CMK (cell line): ENCODE measurements at regions not wholly inside any gene's neighbourhood (a gene's known extent, or its start where the extent isn't known, plus 50 kb on each side); places are given as distances from the start of the nearest gene placed in this dataset.
"Not testable (repeated sequence)": the region's sequence is repeated elsewhere in the genome, so short reads cannot be mapped to it uniquely, and the experiment has no call there.

Experiments
- DNase-seq: peaks from one replicate; pipeline ENCODE4 v3.0.0-alpha.2; 2010; ENCODE audit warnings: low read depth

GRCh38 chr10:106296750-106297392 lies 867.6 kb downstream of the SORCS1 start:
- no peak for DNase-seq

GRCh38 chr10:106284802-106285587 lies 879.5 kb downstream of the SORCS1 start:
- no peak for DNase-seq

- no peak for DNase-seq
Observed at GRCh38 chr10:106280896-106281460, 883.5 kb downstream of the SORCS1 start.

GRCh38 chr10:106278383-106278782 lies 886.1 kb downstream of the SORCS1 start:
- DNase-seq: no peak

GRCh38 chr10:106271237-106271636 lies 893.3 kb downstream of the SORCS1 start:
- no peak for DNase-seq

GRCh38 chr10:106268000-106268399 lies 896.5 kb downstream of the SORCS1 start:
- no peak for DNase-seq

GRCh38 chr10:106267591-106267990 lies 896.9 kb downstream of the SORCS1 start:
- no peak for DNase-seq

GRCh38 chr10:106257432-106257831 lies 907.1 kb downstream of the SORCS1 start:
- DNase-seq: not testable (repeated sequence)

- no peak for DNase-seq
Observed at GRCh38 chr10:106255111-106255678, 909.3 kb downstream of the SORCS1 start.

- DNase-seq: no peak
Observed at GRCh38 chr10:106254071-106254470, 910.4 kb downstream of the SORCS1 start.

GRCh38 chr10:106252541-106252940 lies 912.0 kb downstream of the SORCS1 start:
- no peak for DNase-seq

GRCh38 chr10:106251573-106251972 lies 912.9 kb downstream of the SORCS1 start:
- DNase-seq: no peak

GRCh38 chr10:106242301-106242700 lies 922.2 kb downstream of the SORCS1 start:
- DNase-seq: no peak

- no peak for DNase-seq
Observed at GRCh38 chr10:106226828-106227227, 937.7 kb downstream of the SORCS1 start.

GRCh38 chr10:106226142-106226541 lies 938.4 kb downstream of the SORCS1 start:
- no peak for DNase-seq

GRCh38 chr10:106224676-106225075 lies 939.8 kb downstream of the SORCS1 start:
- no peak for DNase-seq

- DNase-seq: no peak
Observed at GRCh38 chr10:106217627-106218026, 946.9 kb downstream of the SORCS1 start.

GRCh38 chr10:106216085-106216484 lies 948.4 kb downstream of the SORCS1 start:
- DNase-seq: no peak

- DNase-seq: no peak
Observed at GRCh38 chr10:106214243-106214642, 950.3 kb downstream of the SORCS1 start.

GRCh38 chr10:106213493-106213892 lies 951.0 kb downstream of the SORCS1 start:
- DNase-seq: no peak

- DNase-seq: no peak
Observed at GRCh38 chr10:106198275-106198674, 966.2 kb downstream of the SORCS1 start.

GRCh38 chr10:106189292-106189691 lies 975.2 kb downstream of the SORCS1 start:
- DNase-seq: no peak

- no peak for DNase-seq
Observed at GRCh38 chr10:106185951-106186350, 978.6 kb downstream of the SORCS1 start.
